ENCODE measurements at regions not wholly inside any gene's neighbourhood (a gene's known extent, or its start where the extent isn't known, plus 50 kb on each side); places are given as distances from the start of the nearest gene placed in this dataset.

- Histone ChIP-seq H3K4me3 (no peak overlapping the region), H3K9me3 (no peaks in the 10 kb centered on the region), H3K27me3 (no peaks in the 10 kb centered on the region), H3K36me3 (no peaks in the 10 kb centered on the region), H3K27ac (no peak overlapping the region), H3K4me1 (no peaks in the 10 kb centered on the region)
- DNase-seq = no peak
- intact Hi-C loops (cut with DNase I) = no loop called here
- 73 to 76% methylated on average over 2 of the region's 2 CpGs for WGBS, 2 donors
- TF ChIP-seq CTCF (IDR thresholded peaks at IDR 0.05) = no peak
These were observed 1349.4 kb downstream of the CDH8 start for GRCh38 chr16:60686824-60687223.

DNA sequence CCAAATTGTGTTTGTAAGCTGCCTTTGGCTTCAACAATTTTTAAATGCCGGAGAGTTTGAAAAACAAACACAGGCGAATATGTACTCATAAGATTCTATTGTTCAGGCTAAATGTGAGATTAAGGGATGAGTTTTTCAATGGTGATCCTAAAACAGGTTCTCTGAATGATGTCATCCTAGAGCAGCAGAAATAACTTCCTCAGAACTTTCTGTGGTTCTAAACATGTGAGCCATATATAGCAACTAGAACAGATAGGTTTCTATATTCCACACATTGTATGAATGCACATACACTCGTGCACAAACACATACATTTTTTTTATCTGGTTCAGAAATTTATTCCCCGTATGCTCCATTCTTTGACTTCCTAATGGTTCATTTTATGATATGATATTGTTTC, 1352.2 kb downstream of the CDH8 start:
- TF ChIP-seq CTCF (IDR thresholded peaks at IDR 0.05) = no peak
- no peak for TF ChIP-seq EP300 (IDR thresholded peaks at IDR 0.05)
- no peak for TF ChIP-seq POLR2A (IDR thresholded peaks at IDR 0.05)
- no peaks in the 10 kb centered on the region for H3K27me3 ChIP-seq
- intact Hi-C loops (cut with DNase I) = no loop called here
- no peak overlapping the region for H3K27ac ChIP-seq
- H3K4me3 ChIP-seq = no peak overlapping the region
- no peaks in the 10 kb centered on the region for H3K9me3 ChIP-seq
- 36 to 42% methylated on average over 4 of the region's 4 CpGs for WGBS, 2 donors
- no peaks in the 10 kb centered on the region for H3K36me3 ChIP-seq
- no peaks in the 10 kb centered on the region for H3K4me1 ChIP-seq
- no peak for DNase-seq

DNA sequence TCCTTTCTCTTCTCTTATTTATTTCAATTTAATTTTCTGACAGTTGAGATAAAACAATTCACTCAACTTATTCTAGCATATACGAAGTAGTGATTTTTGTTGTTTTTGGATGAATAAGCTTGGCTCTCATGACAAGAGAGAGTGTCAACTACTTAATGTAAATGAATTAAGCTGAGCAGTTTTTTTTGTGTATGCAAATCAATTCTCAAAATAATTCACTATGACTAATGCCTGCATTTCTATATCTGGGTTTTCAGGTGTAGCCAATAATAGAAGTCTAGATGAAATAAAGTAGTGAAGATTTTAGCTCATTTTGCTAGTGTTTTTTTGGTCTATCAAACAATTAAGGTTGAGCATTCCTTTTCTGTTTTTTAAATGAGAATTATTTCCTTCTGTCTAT, 1354.0 kb downstream of the CDH8 start:
- no peak overlapping the region for H3K4me3 ChIP-seq
- intact Hi-C loops (cut with DNase I) = no loop called here
- H3K9me3 ChIP-seq = no peaks in the 10 kb centered on the region
- no peaks in the 10 kb centered on the region for H3K4me1 ChIP-seq
- H3K27ac ChIP-seq = no peak overlapping the region
- WGBS, 2 donors = 69 to 84% methylated on average over 1 of the region's 1 CpG
- no peaks in the 10 kb centered on the region for H3K27me3 ChIP-seq
- TF ChIP-seq POLR2A (IDR thresholded peaks at IDR 0.05) (no peak), EP300 (IDR thresholded peaks at IDR 0.05) (no peak), POLR2AphosphoS5 (IDR thresholded peaks at IDR 0.05) (no peak), CTCF (IDR thresholded peaks at IDR 0.05) (no peak)
- no peaks in the 10 kb centered on the region for H3K36me3 ChIP-seq
- no peak for DNase-seq

DNA sequence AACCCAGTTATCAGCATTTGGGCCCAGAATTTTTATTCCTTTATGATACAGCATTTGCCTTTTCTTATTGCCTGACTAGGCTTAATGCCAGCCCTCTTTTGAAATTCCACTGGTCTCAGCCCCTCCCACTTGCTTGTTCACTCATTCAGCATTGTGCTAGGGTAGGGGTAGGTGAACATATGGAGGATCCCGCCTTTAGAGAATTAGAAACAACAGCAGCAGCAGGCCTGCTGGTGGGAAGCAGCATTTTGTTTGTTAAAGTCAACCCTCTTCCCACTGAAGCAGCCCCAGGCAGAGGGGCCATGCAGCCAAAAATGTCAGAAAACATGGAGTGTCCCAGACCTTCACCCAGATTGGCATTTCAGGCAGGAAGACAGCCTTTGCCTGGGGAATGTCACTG, 1355.2 kb downstream of the CDH8 start:
- WGBS, 2 donors = 60 to 70% methylated on average over 1 of the region's 1 CpG

GRCh38 chr16:60675022-60675421, 1361.2 kb downstream of the CDH8 start:
- intact Hi-C loops (cut with DNase I) = no loop called here
- H3K27ac ChIP-seq = no peak overlapping the region
- no peaks in the 10 kb centered on the region for H3K36me3 ChIP-seq
- no peaks in the 10 kb centered on the region for H3K9me3 ChIP-seq
- TF ChIP-seq POLR2AphosphoS5 (IDR thresholded peaks at IDR 0.05) (no peak), EP300 (IDR thresholded peaks at IDR 0.05) (no peak), POLR2A (IDR thresholded peaks at IDR 0.05) (no peak), CTCF (IDR thresholded peaks at IDR 0.05) (no peak)
- H3K27me3 ChIP-seq = no peaks in the 10 kb centered on the region
- H3K4me3 ChIP-seq = no peak overlapping the region
- DNase-seq = no peak
- no peaks in the 10 kb centered on the region for H3K4me1 ChIP-seq

More for the DNA sequence above, 1355.2 kb downstream of the CDH8 start:
- Histone ChIP-seq H3K4me3 (no peak overlapping the region), H3K27me3 (no peaks in the 10 kb centered on the region), H3K4me1 (no peaks in the 10 kb centered on the region), H3K36me3 (no peaks in the 10 kb centered on the region), H3K27ac (no peak overlapping the region), H3K9me3 (no peaks in the 10 kb centered on the region)
- DNase-seq = no peak
- no peak for TF ChIP-seq POLR2A (IDR thresholded peaks at IDR 0.05)
- no peak for TF ChIP-seq POLR2AphosphoS5 (IDR thresholded peaks at IDR 0.05)
- intact Hi-C loops (cut with DNase I) = no loop called here
